ENCODE measurements at regions not wholly inside any gene's neighbourhood (a gene's known extent, or its start where the extent isn't known, plus 50 kb on each side); places are given as distances from the start of the nearest gene placed in this dataset.

DNA sequence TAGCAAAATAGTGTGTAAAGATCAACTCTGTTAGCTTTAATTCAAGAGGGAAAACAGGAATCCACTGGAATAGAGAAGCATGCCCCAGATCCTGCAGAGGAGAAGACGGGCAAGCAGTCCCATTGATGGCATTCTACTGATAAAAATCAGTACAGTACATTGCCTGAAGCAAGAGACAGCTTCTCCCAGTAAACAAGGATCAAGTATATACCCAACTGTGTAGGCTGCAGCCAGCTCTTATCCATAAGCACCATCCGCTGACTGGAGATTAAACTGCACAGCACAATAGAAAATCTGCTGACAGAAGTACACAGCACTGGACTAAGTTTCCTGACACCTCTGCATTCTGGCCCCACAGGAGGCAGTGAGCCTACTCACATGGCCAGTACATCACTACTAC, 110.1 kb downstream of the COX18 start:
- TF ChIP-seq, protein P1, sequence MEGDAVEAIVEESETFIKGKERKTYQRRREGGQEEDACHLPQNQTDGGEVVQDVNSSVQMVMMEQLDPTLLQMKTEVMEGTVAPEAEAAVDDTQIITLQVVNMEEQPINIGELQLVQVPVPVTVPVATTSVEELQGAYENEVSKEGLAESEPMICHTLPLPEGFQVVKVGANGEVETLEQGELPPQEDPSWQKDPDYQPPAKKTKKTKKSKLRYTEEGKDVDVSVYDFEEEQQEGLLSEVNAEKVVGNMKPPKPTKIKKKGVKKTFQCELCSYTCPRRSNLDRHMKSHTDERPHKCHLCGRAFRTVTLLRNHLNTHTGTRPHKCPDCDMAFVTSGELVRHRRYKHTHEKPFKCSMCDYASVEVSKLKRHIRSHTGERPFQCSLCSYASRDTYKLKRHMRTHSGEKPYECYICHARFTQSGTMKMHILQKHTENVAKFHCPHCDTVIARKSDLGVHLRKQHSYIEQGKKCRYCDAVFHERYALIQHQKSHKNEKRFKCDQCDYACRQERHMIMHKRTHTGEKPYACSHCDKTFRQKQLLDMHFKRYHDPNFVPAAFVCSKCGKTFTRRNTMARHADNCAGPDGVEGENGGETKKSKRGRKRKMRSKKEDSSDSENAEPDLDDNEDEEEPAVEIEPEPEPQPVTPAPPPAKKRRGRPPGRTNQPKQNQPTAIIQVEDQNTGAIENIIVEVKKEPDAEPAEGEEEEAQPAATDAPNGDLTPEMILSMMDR (IDR thresholded peaks at IDR 0.05; ENCODE audit: low read depth, low read length, poor library complexity, severe bottlenecking) = no peak
- TF ChIP-seq EZH2phosphoT487 (IDR thresholded peaks at IDR 0.05; ENCODE audit: borderline replicate concordance, low read length) = no peak
